ENCODE measurements at regions not wholly inside any gene's neighbourhood (a gene's known extent, or its start where the extent isn't known, plus 50 kb on each side); places are given as distances from the start of the nearest gene placed in this dataset.

DNA sequence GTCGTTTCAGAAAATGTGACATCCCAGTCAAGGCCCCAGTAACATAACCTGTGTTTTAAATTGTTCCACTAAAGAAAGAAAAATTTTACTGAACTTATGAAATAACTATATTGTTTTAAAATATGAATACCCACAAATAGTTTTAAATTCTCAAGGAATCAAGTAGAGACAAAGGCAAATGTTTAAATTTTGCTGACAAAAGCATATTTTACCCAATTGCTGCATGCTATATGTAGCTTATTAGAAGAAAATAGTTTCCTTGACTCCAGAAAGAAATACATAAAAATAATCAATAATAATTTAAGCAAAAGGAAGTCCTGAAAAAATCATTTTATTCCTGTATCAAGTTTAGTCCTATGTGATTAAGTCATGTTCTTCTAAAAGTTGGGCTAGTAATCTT, 481.3 kb upstream of the ADGRL3 start:
- 0% methylated on average over 1 of the region's 1 CpG for WGBS (ENCODE audit: low lambda C conversion rate)
- no peak overlapping the region for H3K4me3 ChIP-seq (replicated peaks in 1 of 3; ENCODE audit: insufficient read depth in 1 of 3, low read depth in 2 of 3, low read length in 3 of 3)
- H3K9ac ChIP-seq (ENCODE audit: insufficient read depth, low read depth, low read length), result no peak overlapping the region
- H3K36me3 ChIP-seq (replicated peaks in 1 of 2; ENCODE audit: control insufficient read depth in 1 of 2, insufficient read depth in 2 of 2, low read length in 2 of 2), result no peaks in the 10 kb centered on the region
- in situ Hi-C loops (cut with HindIII; ENCODE audit: extremely low pct_ligation_motif_present, low pct_unique_long_range_greater_than_20kb) (no loop called here), intact Hi-C loops (cut with micrococcal nuclease; ENCODE audit: unreplicated experiment) (no loop called here)
- H3K9me3 ChIP-seq (ENCODE audit: low read length), result no peaks in the 10 kb centered on the region
- H3K4me2 ChIP-seq (ENCODE audit: low read depth, low read length), result no peak overlapping the region
- H4K20me1 ChIP-seq (ENCODE audit: insufficient read depth, low read length), result no peaks in the 10 kb centered on the region
- no peak overlapping the region for H2AFZ ChIP-seq (ENCODE audit: low read length)
- no TSS peak for BruUV-seq (replicated peaks)
- H3K79me2 ChIP-seq (ENCODE audit: insufficient read depth, low read length), result no peaks in the 10 kb centered on the region
- ATAC-seq, result no peak
- TF ChIP-seq PHF8 (CRISPR knock-in tag; IDR thresholded peaks at IDR 0.05) (no peak), MAFK (conservative IDR thresholded peaks at IDR 0.05 in 1 of 2, IDR thresholded peaks at IDR 0.05 in 1 of 2; ENCODE audit: low read length in 2 of 2) (peak; percentile 80 to 94), MAFF (IDR thresholded peaks at IDR 0.05; ENCODE audit: low read depth, low read length) (peak; percentile 88), NCOA5 (CRISPR knock-in tag; IDR thresholded peaks at IDR 0.05) (no peak)
- FAIRE-seq, result no peak
- no peak for DNase-seq (ENCODE audit: low spot score)
- H3K27me3 ChIP-seq (ENCODE audit: control insufficient read depth in 1 of 2, insufficient read depth in 2 of 2, low read length in 2 of 2), result no peaks in the 10 kb centered on the region
- ChIA-PET CTCF (ENCODE audit: low intra/inter-chr PET ratio, low total read pairs) (no interaction called here), POLR2A (no interaction called here)
- H3K4me1 ChIP-seq (ENCODE audit: insufficient read depth, low read length), result no peaks in the 10 kb centered on the region
- H3K27ac ChIP-seq (ENCODE audit: extremely low read length, insufficient read depth, low read length), result no peak overlapping the region

DNA sequence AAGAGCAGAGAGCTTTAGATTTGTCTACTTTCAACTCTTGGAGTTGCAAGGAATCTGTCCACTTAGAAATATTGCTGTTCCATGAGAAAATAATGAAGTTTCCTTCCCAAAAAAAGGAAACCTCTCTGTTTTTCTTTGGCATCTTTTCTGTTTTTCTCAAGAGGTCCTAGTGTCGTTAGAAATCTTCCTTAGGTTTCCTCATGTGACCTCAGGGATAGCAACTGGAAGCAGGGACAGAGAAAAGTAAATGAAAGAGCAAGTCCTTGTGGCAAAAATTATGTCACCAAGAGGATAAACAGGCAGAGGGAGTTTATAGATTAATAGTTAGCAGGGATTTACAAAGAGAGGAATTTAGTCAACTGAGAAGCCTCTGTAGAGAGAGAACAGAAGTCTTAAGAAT, 478.4 kb upstream of the ADGRL3 start:
- Histone ChIP-seq H3K27me3 (ENCODE audit: control insufficient read depth in 1 of 2, insufficient read depth in 2 of 2, low read length in 2 of 2) (no peaks in the 10 kb centered on the region), H3K27ac (ENCODE audit: extremely low read length, insufficient read depth, low read length) (no peak overlapping the region), H3K4me1 (ENCODE audit: insufficient read depth, low read length) (no peaks in the 10 kb centered on the region), H3K79me2 (ENCODE audit: insufficient read depth, low read length) (no peaks in the 10 kb centered on the region), H3K36me3 (replicated peaks in 1 of 2; ENCODE audit: control insufficient read depth in 1 of 2, insufficient read depth in 2 of 2, low read length in 2 of 2) (no peaks in the 10 kb centered on the region), H3K4me3 (replicated peaks in 1 of 3; ENCODE audit: insufficient read depth in 1 of 3, low read depth in 2 of 3, low read length in 3 of 3) (no peak overlapping the region), H3K9me3 (ENCODE audit: low read length) (no peaks in the 10 kb centered on the region), H2AFZ (ENCODE audit: low read length) (no peak overlapping the region), H3K9ac (ENCODE audit: insufficient read depth, low read depth, low read length) (no peak overlapping the region), H3K4me2 (ENCODE audit: low read depth, low read length) (no peak overlapping the region), H4K20me1 (ENCODE audit: insufficient read depth, low read length) (no peaks in the 10 kb centered on the region)
- no TSS peak for BruUV-seq (replicated peaks)
- ChIA-PET POLR2A (no interaction called here), CTCF (ENCODE audit: low intra/inter-chr PET ratio, low total read pairs) (no interaction called here)
- no peak for ATAC-seq
- no peak for DNase-seq (ENCODE audit: low spot score)
- intact Hi-C loops (cut with micrococcal nuclease; ENCODE audit: unreplicated experiment), result no loop called here
- 0% methylated on average over 1 of the region's 1 CpG for WGBS (ENCODE audit: low lambda C conversion rate)
- FAIRE-seq, result no peak
- in situ Hi-C loops (cut with HindIII; ENCODE audit: extremely low pct_ligation_motif_present, low pct_unique_long_range_greater_than_20kb), result no loop called here
- TF ChIP-seq, protein P1, sequence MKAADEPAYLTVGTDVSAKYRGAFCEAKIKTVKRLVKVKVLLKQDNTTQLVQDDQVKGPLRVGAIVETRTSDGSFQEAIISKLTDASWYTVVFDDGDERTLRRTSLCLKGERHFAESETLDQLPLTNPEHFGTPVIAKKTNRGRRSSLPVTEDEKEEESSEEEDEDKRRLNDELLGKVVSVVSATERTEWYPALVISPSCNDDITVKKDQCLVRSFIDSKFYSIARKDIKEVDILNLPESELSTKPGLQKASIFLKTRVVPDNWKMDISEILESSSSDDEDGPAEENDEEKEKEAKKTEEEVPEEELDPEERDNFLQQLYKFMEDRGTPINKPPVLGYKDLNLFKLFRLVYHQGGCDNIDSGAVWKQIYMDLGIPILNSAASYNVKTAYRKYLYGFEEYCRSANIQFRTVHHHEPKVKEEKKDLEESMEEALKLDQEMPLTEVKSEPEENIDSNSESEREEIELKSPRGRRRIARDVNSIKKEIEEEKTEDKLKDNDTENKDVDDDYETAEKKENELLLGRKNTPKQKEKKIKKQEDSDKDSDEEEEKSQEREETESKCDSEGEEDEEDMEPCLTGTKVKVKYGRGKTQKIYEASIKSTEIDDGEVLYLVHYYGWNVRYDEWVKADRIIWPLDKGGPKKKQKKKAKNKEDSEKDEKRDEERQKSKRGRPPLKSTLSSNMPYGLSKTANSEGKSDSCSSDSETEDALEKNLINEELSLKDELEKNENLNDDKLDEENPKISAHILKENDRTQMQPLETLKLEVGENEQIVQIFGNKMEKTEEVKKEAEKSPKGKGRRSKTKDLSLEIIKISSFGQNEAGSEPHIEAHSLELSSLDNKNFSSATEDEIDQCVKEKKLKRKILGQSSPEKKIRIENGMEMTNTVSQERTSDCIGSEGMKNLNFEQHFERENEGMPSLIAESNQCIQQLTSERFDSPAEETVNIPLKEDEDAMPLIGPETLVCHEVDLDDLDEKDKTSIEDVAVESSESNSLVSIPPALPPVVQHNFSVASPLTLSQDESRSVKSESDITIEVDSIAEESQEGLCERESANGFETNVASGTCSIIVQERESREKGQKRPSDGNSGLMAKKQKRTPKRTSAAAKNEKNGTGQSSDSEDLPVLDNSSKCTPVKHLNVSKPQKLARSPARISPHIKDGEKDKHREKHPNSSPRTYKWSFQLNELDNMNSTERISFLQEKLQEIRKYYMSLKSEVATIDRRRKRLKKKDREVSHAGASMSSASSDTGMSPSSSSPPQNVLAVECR (CRISPR knock-in tag; IDR thresholded peaks at IDR 0.05; ENCODE audit: borderline replicate concordance), result no peak
- no peak for TF ChIP-seq ZNF205 (CRISPR knock-in tag; IDR thresholded peaks at IDR 0.05)
- TF ChIP-seq FOXJ3 (CRISPR knock-in tag; IDR thresholded peaks at IDR 0.05; ENCODE audit: borderline replicate concordance), result no peak
- TF ChIP-seq ZKSCAN8 (CRISPR knock-in tag; IDR thresholded peaks at IDR 0.05; ENCODE audit: borderline replicate concordance), result no peak
- no peak for TF ChIP-seq ZNF44 (CRISPR knock-in tag; IDR thresholded peaks at IDR 0.05)
- no peak for TF ChIP-seq ZNF792 (CRISPR knock-in tag; IDR thresholded peaks at IDR 0.05)
- no peak for TF ChIP-seq HNRNPL (IDR thresholded peaks at IDR 0.05; ENCODE audit: low read depth, low read length)
- TF ChIP-seq SATB2 (CRISPR knock-in tag; IDR thresholded peaks at IDR 0.05), result no peak
- no peak for TF ChIP-seq ATAD3A (CRISPR knock-in tag; IDR thresholded peaks at IDR 0.05)
- TF ChIP-seq, protein P2, sequence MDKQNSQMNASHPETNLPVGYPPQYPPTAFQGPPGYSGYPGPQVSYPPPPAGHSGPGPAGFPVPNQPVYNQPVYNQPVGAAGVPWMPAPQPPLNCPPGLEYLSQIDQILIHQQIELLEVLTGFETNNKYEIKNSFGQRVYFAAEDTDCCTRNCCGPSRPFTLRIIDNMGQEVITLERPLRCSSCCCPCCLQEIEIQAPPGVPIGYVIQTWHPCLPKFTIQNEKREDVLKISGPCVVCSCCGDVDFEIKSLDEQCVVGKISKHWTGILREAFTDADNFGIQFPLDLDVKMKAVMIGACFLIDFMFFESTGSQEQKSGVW (CRISPR knock-in tag; IDR thresholded peaks at IDR 0.05; ENCODE audit: borderline replicate concordance), result no peak
- no peak for TF ChIP-seq NAIF1 (CRISPR knock-in tag; IDR thresholded peaks at IDR 0.05; ENCODE audit: borderline replicate concordance)
